Mucosa of rectum (tissue), 2 donors: ENCODE measurements at regions not wholly inside any gene's neighbourhood (a gene's known extent, or its start where the extent isn't known, plus 50 kb on each side); places are given as distances from the start of the nearest gene placed in this dataset.
"Not testable (repeated sequence)": the region's sequence is repeated elsewhere in the genome, so short reads cannot be mapped to it uniquely, and the experiment has no call there.

Source experiments
- H3K27ac ChIP-seq, 2 donors: one replicate each; pipeline ENCODE4 v1.7.0; 2013; ENCODE audit warnings: inconsistent platforms in 2 of 2, low read depth in 2 of 2, low read length in 2 of 2
- H3K27me3 ChIP-seq, 2 donors: one replicate each; pipeline ENCODE4 v1.7.0; 2013; ENCODE audit warnings: low read length in 2 of 2; ENCODE audit not compliant: control insufficient read depth in 2 of 2, insufficient read depth in 2 of 2
- H3K36me3 ChIP-seq, 2 donors: one replicate each; pipeline ENCODE4 v1.7.0; 2013; ENCODE audit warnings: low read length in 2 of 2; ENCODE audit not compliant: control insufficient read depth in 2 of 2, insufficient read depth in 2 of 2
- H3K4me1 ChIP-seq, 2 donors: one replicate each; pipeline ENCODE4 v1.7.0; 2013; ENCODE audit warnings: low read length in 2 of 2, mild to moderate bottlenecking in 1 of 2; ENCODE audit not compliant: control insufficient read depth in 2 of 2, insufficient read depth in 2 of 2
- H3K4me3 ChIP-seq, 2 donors: one replicate each; pipeline ENCODE4 v1.7.0; 2013; ENCODE audit warnings: low read length in 2 of 2
- H3K9ac ChIP-seq, 2 donors: one replicate each; pipeline ENCODE4 v1.7.0; 2013; ENCODE audit warnings: low read length in 2 of 2, low read depth in 1 of 2, mild to moderate bottlenecking in 1 of 2
- H3K9me3 ChIP-seq, 2 donors: one replicate each; pipeline ENCODE4 v1.7.0; 2013; ENCODE audit warnings: low read length in 2 of 2; ENCODE audit not compliant: control insufficient read depth in 2 of 2
- donor health status: healthy.
- donor health status: Normal muscosa, but diverticular disease.

DNA sequence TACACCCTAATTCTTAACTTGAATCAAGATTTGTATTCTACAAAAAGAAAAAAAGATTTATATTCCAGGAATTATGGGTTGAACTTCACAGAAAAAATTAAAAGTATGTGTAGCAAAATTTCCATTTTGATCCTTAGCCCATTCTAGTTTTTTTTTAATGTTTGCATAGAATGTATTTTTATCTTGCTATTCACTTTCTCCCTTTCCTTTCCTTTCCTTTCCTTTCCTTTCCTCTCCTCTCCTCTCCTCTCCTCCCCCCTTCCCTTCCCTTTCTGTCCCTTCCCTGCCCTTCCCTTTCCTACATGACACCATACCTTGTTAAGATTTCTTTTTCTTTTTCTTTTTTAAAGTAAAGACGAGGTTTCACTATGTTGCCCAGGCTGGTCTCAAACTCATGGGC, 542.5 kb upstream of the PTGER4 start:
- Histone ChIP-seq H3K4me3 (no peak overlapping the region), H3K9ac (no peak overlapping the region), H3K4me1 (no peaks in the 10 kb centered on the region), H3K9me3 (no peaks in the 10 kb centered on the region), H3K27me3 (no peaks in the 10 kb centered on the region), H3K36me3 (no peaks in the 10 kb centered on the region), H3K27ac (no peak overlapping the region)

GRCh38 chr5:40134883-40135520, 544.7 kb upstream of the PTGER4 start:
- Histone ChIP-seq H3K36me3 (no peaks in the 10 kb centered on the region), H3K9ac (no peak overlapping the region), H3K27me3 (no peaks in the 10 kb centered on the region), H3K27ac (no peak overlapping the region), H3K4me3 (no peak overlapping the region), H3K4me1 (no peaks in the 10 kb centered on the region), H3K9me3 (no peaks in the 10 kb centered on the region)

DNA sequence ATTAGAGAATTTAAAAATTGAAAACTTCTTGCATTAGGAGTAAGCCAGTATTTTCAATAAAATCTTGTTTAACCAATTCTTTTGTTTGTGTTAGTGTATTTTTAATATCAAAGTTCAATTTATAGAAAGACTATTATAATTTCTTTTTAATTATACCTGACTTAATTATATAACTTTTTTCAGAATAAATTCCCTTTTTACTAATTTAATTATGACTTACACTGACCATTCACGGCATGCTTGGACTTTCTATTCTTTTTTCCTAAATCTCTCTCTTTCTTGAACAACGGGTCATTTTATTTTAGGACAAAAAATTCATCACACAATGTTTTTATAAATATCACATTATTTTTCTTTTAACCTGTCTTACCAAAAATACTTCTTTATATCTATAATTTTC, 555.3 kb upstream of the PTGER4 start:
- Histone ChIP-seq H3K36me3 (no peaks in the 10 kb centered on the region), H3K27me3 (no peaks in the 10 kb centered on the region), H3K4me1 (no peaks in the 10 kb centered on the region), H3K9ac (no peak overlapping the region), H3K27ac (no peak overlapping the region), H3K4me3 (no peak overlapping the region), H3K9me3 (no peaks in the 10 kb centered on the region)

DNA sequence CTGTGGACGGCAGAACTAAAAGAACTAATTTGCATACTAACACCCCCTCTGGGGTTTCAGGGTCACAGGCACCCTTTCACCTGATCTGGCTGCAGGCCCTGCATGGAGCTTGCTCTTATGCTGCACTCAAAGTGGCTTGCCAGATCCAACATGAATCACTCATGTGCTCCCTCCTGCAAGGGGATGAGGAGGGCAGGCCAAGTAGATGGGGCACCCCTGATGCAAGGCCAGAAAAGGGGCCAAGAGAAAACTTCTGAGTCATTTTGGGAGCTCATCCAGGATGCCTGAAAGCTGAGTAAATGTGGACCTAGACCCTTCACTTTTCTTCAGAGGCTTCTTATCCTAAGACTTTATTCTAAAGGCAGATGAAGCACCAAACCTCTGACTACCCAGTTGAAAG, 558.5 kb upstream of the PTGER4 start:
- Histone ChIP-seq H3K4me1 (peaks cover 0 to 2% of the 10 kb centered on the region in 2 donors), H3K9me3 (no peaks in the 10 kb centered on the region), H3K27ac (no peak overlapping the region), H3K9ac (no peak overlapping the region), H3K36me3 (no peaks in the 10 kb centered on the region), H3K4me3 (no peak overlapping the region), H3K27me3 (no peaks in the 10 kb centered on the region)

DNA sequence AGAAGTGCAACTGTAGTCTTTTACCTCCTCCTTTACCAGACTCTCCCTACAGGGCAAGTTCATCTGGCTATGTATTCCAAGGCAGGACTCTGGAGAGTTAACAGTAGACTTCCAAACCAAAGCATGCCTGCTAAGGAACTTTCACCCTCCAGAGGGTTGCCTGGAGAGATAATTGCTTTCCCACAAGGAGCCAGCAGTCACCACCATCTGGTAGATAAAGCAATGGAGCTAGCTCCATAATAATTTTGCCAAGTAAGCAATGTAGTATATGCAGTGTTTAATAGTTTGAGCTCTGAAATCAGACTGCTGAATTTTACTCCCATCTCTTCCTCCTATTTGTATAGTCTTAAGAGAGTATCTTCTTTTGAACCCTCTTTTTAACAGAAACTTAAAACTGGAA, 566.8 kb upstream of the PTGER4 start:
- no peak overlapping the region for H3K9ac ChIP-seq
- H3K27me3 ChIP-seq, result no peaks in the 10 kb centered on the region
- peaks cover 0 to 8% of the 10 kb centered on the region in 2 donors for H3K4me1 ChIP-seq
- H3K36me3 ChIP-seq, result no peaks in the 10 kb centered on the region
- no peaks in the 10 kb centered on the region for H3K9me3 ChIP-seq
- no peak overlapping the region for H3K4me3 ChIP-seq
- H3K27ac ChIP-seq, result no peak overlapping the region

- H3K27me3 ChIP-seq, H3K9me3 ChIP-seq, H3K4me3 ChIP-seq, H3K4me1 ChIP-seq, H3K27ac ChIP-seq, H3K9ac ChIP-seq, H3K36me3 ChIP-seq: not testable (repeated sequence)
Observed at GRCh38 chr5:40111036-40111435, 568.7 kb upstream of the PTGER4 start.

DNA sequence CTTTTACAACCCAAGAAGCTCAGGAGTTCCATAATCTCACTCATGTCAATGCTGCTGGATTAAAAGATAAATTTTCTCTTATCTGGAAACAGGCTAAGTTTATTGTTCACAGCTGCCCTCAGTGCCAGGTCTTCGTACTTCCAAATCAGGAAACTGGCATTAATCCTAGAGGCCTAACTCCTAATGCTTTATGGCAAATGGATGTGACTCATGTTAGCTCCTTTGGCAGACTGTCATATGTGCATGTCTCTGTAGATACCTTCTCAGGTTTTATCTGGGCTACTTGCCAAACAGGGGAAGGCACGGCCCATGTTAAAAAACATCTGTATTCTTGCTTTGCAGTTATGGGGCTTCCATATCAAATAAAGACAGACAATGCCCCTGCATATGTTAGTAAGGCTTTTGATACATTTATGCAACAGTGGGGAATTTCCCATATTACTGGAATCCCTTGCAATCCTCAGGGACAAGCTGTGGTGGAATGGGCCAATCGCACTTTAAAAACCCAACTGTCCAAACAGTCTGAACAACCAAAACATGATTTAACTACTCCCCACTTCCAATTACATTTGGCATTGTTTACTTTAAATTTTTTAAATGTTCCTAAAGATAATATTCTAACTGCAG, 570.8 kb upstream of the PTGER4 start:
- not testable (repeated sequence) for H3K4me1 ChIP-seq, H3K27ac ChIP-seq, H3K4me3 ChIP-seq, H3K27me3 ChIP-seq, H3K9ac ChIP-seq, H3K9me3 ChIP-seq, H3K36me3 ChIP-seq

GRCh38 chr5:40107786-40108185, 571.9 kb upstream of the PTGER4 start:
- peak overlapping the region in 1 of 2 donors; percentile 16 for H3K27ac ChIP-seq
- H3K9ac ChIP-seq, H3K4me3 ChIP-seq, H3K9me3 ChIP-seq, H3K36me3 ChIP-seq, H3K27me3 ChIP-seq, H3K4me1 ChIP-seq: not testable (repeated sequence)

GRCh38 chr5:40106847-40107246, 572.9 kb upstream of the PTGER4 start:
- Histone ChIP-seq H3K27ac (peak overlapping the region; percentile 43 to 47), H3K4me1 (peaks cover 0 to 8% of the 10 kb centered on the region in 2 donors), H3K4me3 (no peak overlapping the region), H3K27me3 (no peaks in the 10 kb centered on the region), H3K9ac (no peak overlapping the region), H3K36me3 (no peaks in the 10 kb centered on the region), H3K9me3 (no peaks in the 10 kb centered on the region)

- no peaks in the 10 kb centered on the region for H3K36me3 ChIP-seq
- peaks cover 0 to 2% of the 10 kb centered on the region in 2 donors for H3K4me1 ChIP-seq
- H3K27ac ChIP-seq, result no peak overlapping the region
- H3K4me3 ChIP-seq, result no peak overlapping the region
- H3K9me3 ChIP-seq, result no peaks in the 10 kb centered on the region
- H3K9ac ChIP-seq, result no peak overlapping the region
- no peaks in the 10 kb centered on the region for H3K27me3 ChIP-seq
Observed at GRCh38 chr5:40098313-40098712, 581.4 kb upstream of the PTGER4 start.
